ENCODE measurements at regions not wholly inside any gene's neighbourhood (a gene's known extent, or its start where the extent isn't known, plus 50 kb on each side); places are given as distances from the start of the nearest gene placed in this dataset.

DNA sequence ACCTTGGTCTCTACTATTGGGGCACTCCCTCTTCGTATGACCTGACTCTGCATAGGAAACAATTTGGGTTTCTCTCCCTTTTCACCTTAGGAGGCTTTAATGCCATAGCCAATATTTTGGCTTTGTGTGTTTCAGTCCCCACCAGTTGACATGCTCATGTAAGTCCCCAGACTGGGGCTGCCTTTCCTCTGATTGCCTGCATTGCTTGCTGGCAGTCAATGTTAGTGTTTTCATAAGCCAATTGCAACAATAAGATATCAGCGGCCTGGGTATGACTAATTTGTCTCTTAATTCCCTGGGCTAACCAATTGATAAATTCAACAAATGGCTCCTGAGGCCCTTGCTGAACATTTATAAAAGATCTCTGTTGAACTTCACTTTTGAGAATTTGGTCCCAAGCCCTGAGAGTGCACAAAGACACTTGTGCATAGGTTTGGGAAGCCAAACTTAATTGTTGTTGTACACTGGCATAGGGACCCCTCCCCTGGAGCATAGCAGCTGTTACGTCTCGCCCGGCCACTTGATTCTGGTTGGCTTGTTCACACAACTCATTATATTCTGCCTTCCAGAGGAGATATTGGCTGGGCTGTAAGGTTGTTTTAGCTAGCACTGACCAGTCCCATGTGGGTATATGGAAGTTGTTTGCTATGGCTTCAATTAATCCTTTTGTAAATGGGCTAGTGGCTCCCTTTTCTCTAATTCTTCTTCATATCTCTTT lies 206.2 kb downstream of the PABPC4L start:
- WGBS, 5 donors = 85 to 93% (median 89%) methylated on average over 5 of the region's 5 CpGs
- TF ChIP-seq POLR2A (IDR thresholded peaks at IDR 0.05) (no peak), POLR2AphosphoS5 (IDR thresholded peaks at IDR 0.05) (no peak)
- TF ChIP-seq, protein P1, sequence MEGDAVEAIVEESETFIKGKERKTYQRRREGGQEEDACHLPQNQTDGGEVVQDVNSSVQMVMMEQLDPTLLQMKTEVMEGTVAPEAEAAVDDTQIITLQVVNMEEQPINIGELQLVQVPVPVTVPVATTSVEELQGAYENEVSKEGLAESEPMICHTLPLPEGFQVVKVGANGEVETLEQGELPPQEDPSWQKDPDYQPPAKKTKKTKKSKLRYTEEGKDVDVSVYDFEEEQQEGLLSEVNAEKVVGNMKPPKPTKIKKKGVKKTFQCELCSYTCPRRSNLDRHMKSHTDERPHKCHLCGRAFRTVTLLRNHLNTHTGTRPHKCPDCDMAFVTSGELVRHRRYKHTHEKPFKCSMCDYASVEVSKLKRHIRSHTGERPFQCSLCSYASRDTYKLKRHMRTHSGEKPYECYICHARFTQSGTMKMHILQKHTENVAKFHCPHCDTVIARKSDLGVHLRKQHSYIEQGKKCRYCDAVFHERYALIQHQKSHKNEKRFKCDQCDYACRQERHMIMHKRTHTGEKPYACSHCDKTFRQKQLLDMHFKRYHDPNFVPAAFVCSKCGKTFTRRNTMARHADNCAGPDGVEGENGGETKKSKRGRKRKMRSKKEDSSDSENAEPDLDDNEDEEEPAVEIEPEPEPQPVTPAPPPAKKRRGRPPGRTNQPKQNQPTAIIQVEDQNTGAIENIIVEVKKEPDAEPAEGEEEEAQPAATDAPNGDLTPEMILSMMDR (IDR thresholded peaks at IDR 0.05 in 8 of 11, conservative IDR thresholded peaks at IDR 0.05 in 3 of 11) = no peak
- Histone ChIP-seq H3K27ac (no peak overlapping the region), H3K27me3 (replicated peaks in 1 of 7) (no peaks in the 10 kb centered on the region), H3K4me1 (no peaks in the 10 kb centered on the region), H3K4me3 (no peak overlapping the region), H3K9me3 (peaks cover 0 to 34% (median 17%) of the 10 kb centered on the region in 8 donors), H3K36me3 (no peaks in the 10 kb centered on the region)
- intact Hi-C loops (cut with DNase I; ENCODE audit: low total_unique reads) = no loop called here
- no peak for DNase-seq

- no peaks in the 10 kb centered on the region for H3K36me3 ChIP-seq
- H3K27ac ChIP-seq = no peak overlapping the region
- WGBS, 5 donors = 13 to 43% (median 42%) methylated on average over 1 of the region's 1 CpG
- no peaks in the 10 kb centered on the region for H3K4me1 ChIP-seq
- no peaks in the 10 kb centered on the region for H3K27me3 ChIP-seq (replicated peaks in 1 of 7)
- intact Hi-C loops (cut with DNase I; ENCODE audit: low total_unique reads) = no loop called here
- peaks cover 0 to 3% (median 0%) of the 10 kb centered on the region in 8 donors for H3K9me3 ChIP-seq
- TF ChIP-seq POLR2AphosphoS5 (IDR thresholded peaks at IDR 0.05) = no peak
- no peak for TF ChIP-seq POLR2A (IDR thresholded peaks at IDR 0.05)
- TF ChIP-seq, protein P1 (IDR thresholded peaks at IDR 0.05 in 8 of 11, conservative IDR thresholded peaks at IDR 0.05 in 3 of 11) = no peak
- H3K4me3 ChIP-seq = no peak overlapping the region
- no peak for DNase-seq
These were observed 218.9 kb downstream of the PABPC4L start for GRCh38 chr4:133982533-133983224.

DNA sequence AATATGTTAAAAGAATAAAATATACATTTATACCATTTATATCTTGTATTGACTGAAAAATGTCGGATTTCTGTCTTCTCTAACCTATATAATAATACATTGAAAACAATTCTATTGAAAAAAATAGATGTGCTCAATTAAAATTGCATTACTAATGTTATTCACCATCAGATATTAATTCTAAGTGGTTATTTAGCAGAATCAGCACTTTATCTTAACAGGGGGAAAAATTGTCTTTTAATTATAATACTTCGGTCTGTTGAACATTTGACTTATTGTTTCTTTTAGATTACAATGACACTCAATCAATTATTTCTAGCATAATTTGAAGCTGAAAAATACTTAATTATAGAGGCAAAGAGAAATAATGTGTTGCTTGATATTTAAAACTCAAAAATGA lies 220.3 kb downstream of the PABPC4L start:
- no peak for DNase-seq
- TF ChIP-seq, protein P1 (IDR thresholded peaks at IDR 0.05 in 8 of 11, conservative IDR thresholded peaks at IDR 0.05 in 3 of 11) = no peak
- TF ChIP-seq POLR2AphosphoS5 (IDR thresholded peaks at IDR 0.05) (no peak), POLR2A (IDR thresholded peaks at IDR 0.05) (no peak)
- Histone ChIP-seq H3K27me3 (replicated peaks in 1 of 7) (no peaks in the 10 kb centered on the region), H3K27ac (no peak overlapping the region), H3K36me3 (no peaks in the 10 kb centered on the region), H3K9me3 (no peaks in the 10 kb centered on the region), H3K4me1 (no peaks in the 10 kb centered on the region), H3K4me3 (no peak overlapping the region)
- intact Hi-C loops (cut with DNase I; ENCODE audit: low total_unique reads) = no loop called here
- 83 to 91% (median 87%) methylated on average over 2 of the region's 2 CpGs for WGBS, 5 donors

- Histone ChIP-seq H3K27ac (no peak overlapping the region), H3K4me3 (no peak overlapping the region), H3K36me3 (no peaks in the 10 kb centered on the region), H3K9me3 (peaks cover 0 to 4% (median 0%) of the 10 kb centered on the region in 8 donors), H3K27me3 (replicated peaks in 1 of 7) (no peaks in the 10 kb centered on the region), H3K4me1 (no peaks in the 10 kb centered on the region)
- no peak for DNase-seq
- intact Hi-C loops (cut with DNase I; ENCODE audit: low total_unique reads) = no loop called here
- 88 to 97% (median 94%) methylated on average over 2 of the region's 2 CpGs for WGBS, 5 donors
- TF ChIP-seq POLR2A (IDR thresholded peaks at IDR 0.05) = no peak
- TF ChIP-seq, protein P1 (IDR thresholded peaks at IDR 0.05 in 8 of 11, conservative IDR thresholded peaks at IDR 0.05 in 3 of 11) = no peak
- no peak for TF ChIP-seq POLR2AphosphoS5 (IDR thresholded peaks at IDR 0.05)
These were observed 229.0 kb downstream of the PABPC4L start for GRCh38 chr4:133972586-133972985.
